KMS-11 (cell line): ENCODE measurements at regions not wholly inside any gene's neighbourhood (a gene's known extent, or its start where the extent isn't known, plus 50 kb on each side); places are given as distances from the start of the nearest gene placed in this dataset.

Experiments used
- H2AFZ ChIP-seq: fragments of 200-600 bp; sonication (generic); 2 replicates; pipeline ENCODE4 v1.6.1; 2016; ENCODE audit warnings: antibody characterized with exemption, mixed run types, low read depth
- H3K27ac ChIP-seq: fragments of 200-600 bp; sonication (generic); 2 replicates; pipeline ENCODE4 v1.6.1; 2016; ENCODE audit warnings: mild to moderate bottlenecking, mixed run types
- H3K27me3 ChIP-seq: fragments of 200-600 bp; sonication (generic); 2 replicates; pipeline ENCODE4 v1.6.1; 2017; ENCODE audit warnings: mild to moderate bottlenecking, low read depth, mixed run types, moderate library complexity; ENCODE audit not compliant: insufficient read depth
- H3K36me3 ChIP-seq: fragments of 200-600 bp; sonication (generic); 2 replicates; pipeline ENCODE4 v1.6.1; 2017; ENCODE audit warnings: mild to moderate bottlenecking, mixed run types; ENCODE audit not compliant: insufficient read depth
- H3K4me1 ChIP-seq: fragments of 200-600 bp; sonication (generic); 2 replicates; pipeline ENCODE4 v1.6.1; 2016; ENCODE audit warnings: mild to moderate bottlenecking, low read depth, mixed run types; ENCODE audit not compliant: poor library complexity, severe bottlenecking
- H3K4me2 ChIP-seq: fragments of 200-600 bp; sonication (generic); 2 replicates; pipeline ENCODE4 v1.7.0; 2016; ENCODE audit warnings: mild to moderate bottlenecking, mixed run types
- H3K4me3 ChIP-seq: fragments of 200-600 bp; sonication (generic); IDR thresholded peaks from 2 replicates; pipeline ENCODE4 v1.6.1; 2017; ENCODE audit warnings: low read depth, low read length, mixed read lengths; ENCODE audit not compliant: insufficient read depth
- H3K79me2 ChIP-seq: fragments of 200-600 bp; sonication (generic); 2 replicates; pipeline ENCODE4 v1.6.1; 2016; ENCODE audit warnings: low read depth, mixed run types; ENCODE audit not compliant: insufficient read depth
- H3K9ac ChIP-seq: fragments of 200-600 bp; sonication (generic); 2 replicates; pipeline ENCODE4 v1.6.1; 2016; ENCODE audit warnings: mild to moderate bottlenecking, mixed run types
- H4K20me1 ChIP-seq: fragments of 200-600 bp; sonication (generic); 2 replicates; pipeline ENCODE4 v1.6.1; 2016; ENCODE audit warnings: mild to moderate bottlenecking, mixed run types; ENCODE audit not compliant: insufficient read depth
- TF ChIP-seq, protein P1 (sequence below): fragments of 200-600 bp; sonication (generic); conservative IDR thresholded peaks from 2 replicates; pipeline ENCODE4 v1.6.1; 2017; ENCODE audit warnings: low read depth, mild to moderate bottlenecking, antibody characterized with exemption, low read length, moderate library complexity, mixed read lengths

DNA sequence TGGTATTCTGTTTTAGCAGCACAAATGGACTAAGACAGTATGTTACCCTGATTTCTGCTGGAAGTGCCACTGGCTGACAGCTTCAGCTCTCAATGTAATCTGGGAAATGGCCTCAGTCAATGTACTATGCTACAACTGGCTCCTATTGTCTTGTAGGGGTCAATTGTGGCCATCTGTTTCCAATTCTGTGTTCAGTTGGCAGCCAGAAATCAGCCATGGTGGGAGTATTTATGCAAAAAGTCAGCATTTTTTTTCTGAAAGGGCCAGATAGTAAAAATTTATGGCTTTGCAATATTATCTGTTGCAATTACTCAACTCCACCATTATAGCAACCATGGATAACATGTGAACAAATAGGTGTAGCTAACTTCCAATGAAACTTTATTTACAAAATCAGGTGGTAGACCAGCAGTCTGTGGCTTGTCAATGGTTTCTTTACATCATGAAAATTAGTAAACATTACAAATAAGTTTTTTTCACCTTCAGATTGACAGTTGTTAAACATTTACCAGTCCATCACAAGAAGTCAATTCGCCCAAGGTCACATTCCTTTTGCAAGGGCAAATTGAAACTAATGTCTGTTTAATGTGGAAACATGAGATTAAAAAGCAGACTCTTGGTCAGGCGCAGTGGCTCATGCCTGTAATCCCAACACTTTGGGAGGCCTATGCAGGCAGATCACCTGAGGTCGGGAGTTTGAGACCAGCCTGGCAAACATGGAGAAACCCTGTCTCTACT lies 58.3 kb upstream of the TSHZ2 start:
- H3K79me2 ChIP-seq, result no peaks in the 10 kb centered on the region
- H3K27ac ChIP-seq, result no peak overlapping the region
- no peak overlapping the region for H3K4me2 ChIP-seq
- no peak overlapping the region for H3K4me3 ChIP-seq
- H3K27me3 ChIP-seq, result no peaks in the 10 kb centered on the region
- no peak overlapping the region for H3K9ac ChIP-seq
- no peak overlapping the region for H2AFZ ChIP-seq
- H3K4me1 ChIP-seq, result no peaks in the 10 kb centered on the region
- no peaks in the 10 kb centered on the region for H3K36me3 ChIP-seq
- H4K20me1 ChIP-seq, result no peaks in the 10 kb centered on the region
- TF ChIP-seq, protein P1, sequence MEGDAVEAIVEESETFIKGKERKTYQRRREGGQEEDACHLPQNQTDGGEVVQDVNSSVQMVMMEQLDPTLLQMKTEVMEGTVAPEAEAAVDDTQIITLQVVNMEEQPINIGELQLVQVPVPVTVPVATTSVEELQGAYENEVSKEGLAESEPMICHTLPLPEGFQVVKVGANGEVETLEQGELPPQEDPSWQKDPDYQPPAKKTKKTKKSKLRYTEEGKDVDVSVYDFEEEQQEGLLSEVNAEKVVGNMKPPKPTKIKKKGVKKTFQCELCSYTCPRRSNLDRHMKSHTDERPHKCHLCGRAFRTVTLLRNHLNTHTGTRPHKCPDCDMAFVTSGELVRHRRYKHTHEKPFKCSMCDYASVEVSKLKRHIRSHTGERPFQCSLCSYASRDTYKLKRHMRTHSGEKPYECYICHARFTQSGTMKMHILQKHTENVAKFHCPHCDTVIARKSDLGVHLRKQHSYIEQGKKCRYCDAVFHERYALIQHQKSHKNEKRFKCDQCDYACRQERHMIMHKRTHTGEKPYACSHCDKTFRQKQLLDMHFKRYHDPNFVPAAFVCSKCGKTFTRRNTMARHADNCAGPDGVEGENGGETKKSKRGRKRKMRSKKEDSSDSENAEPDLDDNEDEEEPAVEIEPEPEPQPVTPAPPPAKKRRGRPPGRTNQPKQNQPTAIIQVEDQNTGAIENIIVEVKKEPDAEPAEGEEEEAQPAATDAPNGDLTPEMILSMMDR, result no peak

- Histone ChIP-seq H3K36me3 (no peaks in the 10 kb centered on the region), H3K4me2 (no peak overlapping the region), H3K27me3 (no peaks in the 10 kb centered on the region), H3K79me2 (no peaks in the 10 kb centered on the region), H4K20me1 (no peaks in the 10 kb centered on the region), H2AFZ (no peak overlapping the region), H3K4me3 (no peak overlapping the region), H3K27ac (no peak overlapping the region), H3K9ac (no peak overlapping the region), H3K4me1 (no peaks in the 10 kb centered on the region)
- TF ChIP-seq, protein P1, result no peak
Measured at GRCh38 chr20:52905241-52905994, 66.7 kb upstream of the TSHZ2 start.

DNA sequence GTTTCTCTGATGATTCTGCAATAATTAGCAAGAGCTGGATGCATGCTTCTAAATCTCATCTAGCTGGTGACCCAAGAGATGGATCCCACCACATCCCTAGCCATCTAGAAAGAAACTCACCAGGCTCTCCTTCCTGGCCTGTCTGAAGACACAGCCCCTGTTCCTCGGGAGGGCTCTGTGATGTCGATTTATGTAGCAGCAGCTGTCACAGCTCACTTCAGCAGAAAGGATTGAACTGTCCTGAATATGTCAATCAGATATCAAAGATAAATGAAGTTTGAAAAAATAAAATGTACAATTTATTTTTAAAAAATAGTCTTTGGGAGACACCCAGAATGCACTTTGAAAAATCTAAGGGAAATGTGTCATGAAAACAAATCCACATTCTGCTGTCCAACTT lies 67.3 kb upstream of the TSHZ2 start:
- Histone ChIP-seq H3K9ac (no peak overlapping the region), H3K4me2 (no peak overlapping the region), H3K27me3 (no peaks in the 10 kb centered on the region), H3K4me3 (no peak overlapping the region), H3K36me3 (no peaks in the 10 kb centered on the region), H3K79me2 (no peaks in the 10 kb centered on the region), H2AFZ (no peak overlapping the region), H3K4me1 (no peaks in the 10 kb centered on the region), H3K27ac (no peak overlapping the region), H4K20me1 (no peaks in the 10 kb centered on the region)
- TF ChIP-seq, protein P1, result no peak

DNA sequence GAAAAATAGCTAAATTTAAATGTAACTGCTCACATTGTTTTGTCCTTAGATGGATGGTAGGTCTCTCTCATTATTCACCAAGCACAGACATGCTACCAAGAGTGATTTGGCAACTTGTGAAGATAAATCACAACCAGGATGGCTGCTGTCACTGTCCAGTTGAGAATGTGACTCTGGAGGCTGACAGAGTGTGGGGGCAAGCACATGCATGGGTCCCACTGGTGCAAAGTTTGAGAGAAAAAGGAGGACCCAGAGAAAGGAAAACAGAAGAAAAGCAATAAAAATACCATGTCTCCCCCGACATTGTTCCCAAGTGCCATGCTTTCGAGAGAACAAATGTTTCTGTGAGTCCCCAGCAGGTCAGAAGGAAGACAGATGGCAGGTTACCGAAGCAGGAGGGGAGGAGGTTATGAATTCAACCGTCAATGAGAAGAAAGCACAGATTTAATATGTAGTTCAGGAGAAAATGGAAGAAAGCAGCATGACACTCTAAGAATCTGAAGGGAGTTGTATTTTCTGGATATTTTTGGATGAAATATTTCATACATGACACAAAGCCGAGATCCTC lies 73.0 kb upstream of the TSHZ2 start:
- Histone ChIP-seq H2AFZ (no peak overlapping the region), H3K4me2 (no peak overlapping the region), H3K27me3 (no peaks in the 10 kb centered on the region), H4K20me1 (no peaks in the 10 kb centered on the region), H3K9ac (no peak overlapping the region), H3K4me1 (no peaks in the 10 kb centered on the region), H3K36me3 (no peaks in the 10 kb centered on the region), H3K27ac (no peak overlapping the region), H3K79me2 (no peaks in the 10 kb centered on the region), H3K4me3 (no peak overlapping the region)
- TF ChIP-seq, protein P1, result no peak
